WERI-Rb-1 (cell line): ENCODE measurements at regions not wholly inside any gene's neighbourhood (a gene's known extent, or its start where the extent isn't known, plus 50 kb on each side); places are given as distances from the start of the nearest gene placed in this dataset.

Source experiments
- DNase-seq: peaks from one replicate; pipeline ENCODE4 v3.0.0-alpha.2; 2020
- H3K27ac ChIP-seq: fragments of 250-450 bp; sonication (Bioruptor Pico); 2 replicates; pipeline ENCODE4 v1.5.1; 2020; ENCODE audit warnings: mild to moderate bottlenecking, moderate library complexity
- H3K27me3 ChIP-seq: fragments of 250-450 bp; sonication (Bioruptor Pico); 2 replicates; pipeline ENCODE4 v1.5.1; 2021; ENCODE audit warnings: mild to moderate bottlenecking, low read depth, moderate library complexity; ENCODE audit not compliant: insufficient read depth, severe bottlenecking
- H3K36me3 ChIP-seq: fragments of 250-450 bp; sonication (Bioruptor Pico); 2 replicates; pipeline ENCODE4 v1.5.1; 2020; ENCODE audit warnings: mild to moderate bottlenecking, moderate library complexity
- H3K4me3 ChIP-seq: 2 replicates; pipeline ENCODE4 v1.5.1; 2011; ENCODE audit warnings: low read depth, mild to moderate bottlenecking, control low read depth, low read length
- H3K9me3 ChIP-seq: fragments of 250-450 bp; sonication (Bioruptor Pico); 2 replicates; pipeline ENCODE4 v1.5.1; 2021; ENCODE audit warnings: mild to moderate bottlenecking, moderate library complexity; ENCODE audit not compliant: severe bottlenecking
- CTCF ChIP-seq: IDR thresholded peaks from 2 replicates; pipeline ENCODE4 v1.5.1; 2011; ENCODE audit warnings: low read depth, mild to moderate bottlenecking, control low read depth, inconsistent platforms, low read length

- H3K9me3 ChIP-seq = no peaks in the 10 kb centered on the region
These were observed 75.7 kb downstream of the POU3F3 start for GRCh38 chr2:104929663-104930062.

GRCh38 chr2:104930732-104931131, 76.8 kb downstream of the POU3F3 start:
- DNase-seq = no peak
- TF ChIP-seq CTCF = no peak
- Histone ChIP-seq H3K27me3 (peaks cover 69% of the 10 kb centered on the region), H3K9me3 (no peaks in the 10 kb centered on the region), H3K27ac (no peak overlapping the region), H3K4me3 (no peak overlapping the region), H3K36me3 (no peaks in the 10 kb centered on the region)

More at GRCh38 chr2:104929663-104930062, 75.7 kb downstream of the POU3F3 start:
- H3K27ac ChIP-seq = no peak overlapping the region
- H3K27me3 ChIP-seq = peaks cover 67% of the 10 kb centered on the region
- no peak overlapping the region for H3K4me3 ChIP-seq
- no peaks in the 10 kb centered on the region for H3K36me3 ChIP-seq
- no peak for TF ChIP-seq CTCF
- no peak for DNase-seq

- Histone ChIP-seq H3K27ac (no peak overlapping the region), H3K4me3 (no peak overlapping the region), H3K27me3 (peaks cover 80% of the 10 kb centered on the region), H3K36me3 (no peaks in the 10 kb centered on the region), H3K9me3 (no peaks in the 10 kb centered on the region)
- TF ChIP-seq CTCF = no peak
- no peak for DNase-seq
These were observed 78.3 kb downstream of the POU3F3 start for GRCh38 chr2:104932243-104932642.

GRCh38 chr2:104933151-104933917, 79.4 kb downstream of the POU3F3 start:
- no peak for DNase-seq
- H3K9me3 ChIP-seq = no peaks in the 10 kb centered on the region
- no peak overlapping the region for H3K4me3 ChIP-seq
- TF ChIP-seq CTCF = no peak
- peaks cover 84% of the 10 kb centered on the region for H3K27me3 ChIP-seq
- no peaks in the 10 kb centered on the region for H3K36me3 ChIP-seq
- no peak overlapping the region for H3K27ac ChIP-seq

- Histone ChIP-seq H3K27ac (no peak overlapping the region), H3K27me3 (peaks cover 95% of the 10 kb centered on the region), H3K36me3 (no peaks in the 10 kb centered on the region), H3K4me3 (no peak overlapping the region), H3K9me3 (no peaks in the 10 kb centered on the region)
- DNase-seq = no peak
- no peak for TF ChIP-seq CTCF
These were observed 82.6 kb downstream of the POU3F3 start for GRCh38 chr2:104936527-104936926.
